ENCODE measurements at regions not wholly inside any gene's neighbourhood (a gene's known extent, or its start where the extent isn't known, plus 50 kb on each side); places are given as distances from the start of the nearest gene placed in this dataset.

- TF ChIP-seq CTCF (IDR thresholded peaks at IDR 0.05) (no peak), ZNF232 (CRISPR knock-in tag; IDR thresholded peaks at IDR 0.05) (no peak), ZNF219 (CRISPR knock-in tag; IDR thresholded peaks at IDR 0.05; ENCODE audit: borderline replicate concordance) (no peak), JUN (CRISPR knock-in tag; IDR thresholded peaks at IDR 0.05) (no peak)
Observed at GRCh38 chr3:190988102-190988501, 125.6 kb upstream of the GMNC start.
